SK-N-MC (cell line): ENCODE measurements at regions not wholly inside any gene's neighbourhood (a gene's known extent, or its start where the extent isn't known, plus 50 kb on each side); places are given as distances from the start of the nearest gene placed in this dataset.

Experiments used
- EZH2 ChIP-seq: fragments of 200-600 bp; sonication (generic); IDR thresholded peaks from one replicate; pipeline ENCODE4 v1.6.1; 2017; ENCODE audit warnings: antibody characterized with exemption
- FOXP2 ChIP-seq: optimal IDR thresholded peaks from 2 replicates; pipeline ENCODE3; 2011; ENCODE audit warnings: mild to moderate bottlenecking, moderate library complexity; ENCODE audit not compliant: insufficient read depth; ENCODE audit errors: extremely low read length, control extremely low read depth
- POLR2AphosphoS5 ChIP-seq: IDR thresholded peaks from 2 replicates; pipeline ENCODE4 v1.6.1; 2012; ENCODE audit warnings: mild to moderate bottlenecking, low read depth, low read length, borderline replicate concordance

DNA sequence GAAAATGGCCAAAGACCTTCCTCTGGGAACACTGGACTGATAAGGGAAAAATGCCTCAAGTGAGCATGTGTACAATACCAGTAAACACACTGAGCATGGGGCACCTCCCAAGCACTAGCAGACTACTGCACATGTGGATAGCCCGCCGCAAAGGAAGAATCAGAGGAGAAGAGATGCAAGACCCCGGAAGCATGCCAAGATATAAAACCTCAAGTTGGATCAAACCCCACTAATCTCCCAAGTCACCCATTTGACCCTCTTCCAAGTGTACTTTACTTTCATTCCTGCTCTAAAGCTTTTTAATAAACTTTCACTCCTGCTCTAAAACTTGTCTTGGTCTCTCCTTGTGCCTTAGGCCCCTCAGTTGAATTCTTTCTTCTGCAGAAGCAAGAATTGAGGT, 121.1 kb upstream of the PLAAT1 start:
- no peak for TF ChIP-seq EZH2
- no peak for TF ChIP-seq POLR2AphosphoS5
- TF ChIP-seq FOXP2 = no peak
